Epidermal melanocyte (primary cell): ENCODE measurements at regions not wholly inside any gene's neighbourhood (a gene's known extent, or its start where the extent isn't known, plus 50 kb on each side); places are given as distances from the start of the nearest gene placed in this dataset.

ENCODE experiments used
- DNase-seq: peaks from one replicate; pipeline ENCODE4 v3.0.0; 2011; ENCODE audit warnings: low spot score; ENCODE audit not compliant: insufficient read length

GRCh38 chr11:70532731-70533130, 134.4 kb downstream of the CTTN start:
- no peak for DNase-seq

- DNase-seq = no peak
Measured at GRCh38 chr11:70535191-70535971, 137.1 kb downstream of the CTTN start.

GRCh38 chr11:70536051-70536877, 137.9 kb downstream of the CTTN start:
- DNase-seq = no peak

GRCh38 chr11:70537576-70538571, 139.5 kb downstream of the CTTN start:
- DNase-seq = no peak

- no peak for DNase-seq
Measured at GRCh38 chr11:70538641-70539359, 140.5 kb downstream of the CTTN start.

GRCh38 chr11:70539360-70540095, 141.2 kb downstream of the CTTN start:
- DNase-seq = no peak

GRCh38 chr11:70540196-70540595, 141.9 kb downstream of the CTTN start:
- DNase-seq = no peak

- no peak for DNase-seq
Measured at GRCh38 chr11:70541176-70541575, 142.8 kb downstream of the CTTN start.

GRCh38 chr11:70541699-70542098, 143.4 kb downstream of the CTTN start:
- DNase-seq = no peak

GRCh38 chr11:70542406-70542805, 144.1 kb downstream of the CTTN start:
- no peak for DNase-seq

- no peak for DNase-seq
Measured at GRCh38 chr11:70542811-70543210, 144.5 kb downstream of the CTTN start.

- no peak for DNase-seq
Measured at GRCh38 chr11:70543611-70544010, 145.3 kb downstream of the CTTN start.

- no peak for DNase-seq
Measured at GRCh38 chr11:70544067-70544773, 145.9 kb downstream of the CTTN start.

GRCh38 chr11:70544774-70545609, 146.7 kb downstream of the CTTN start:
- no peak for DNase-seq

GRCh38 chr11:70545610-70545912, 147.2 kb downstream of the CTTN start:
- no peak for DNase-seq

GRCh38 chr11:70546191-70546940, 148.0 kb downstream of the CTTN start:
- no peak for DNase-seq

- DNase-seq = no peak
Measured at GRCh38 chr11:70547386-70547785, 149.1 kb downstream of the CTTN start.
